ENCODE measurements at regions not wholly inside any gene's neighbourhood (a gene's known extent, or its start where the extent isn't known, plus 50 kb on each side); places are given as distances from the start of the nearest gene placed in this dataset.
"Not testable (repeated sequence)": the region's sequence is repeated elsewhere in the genome, so short reads cannot be mapped to it uniquely, and the experiment has no call there.

DNA sequence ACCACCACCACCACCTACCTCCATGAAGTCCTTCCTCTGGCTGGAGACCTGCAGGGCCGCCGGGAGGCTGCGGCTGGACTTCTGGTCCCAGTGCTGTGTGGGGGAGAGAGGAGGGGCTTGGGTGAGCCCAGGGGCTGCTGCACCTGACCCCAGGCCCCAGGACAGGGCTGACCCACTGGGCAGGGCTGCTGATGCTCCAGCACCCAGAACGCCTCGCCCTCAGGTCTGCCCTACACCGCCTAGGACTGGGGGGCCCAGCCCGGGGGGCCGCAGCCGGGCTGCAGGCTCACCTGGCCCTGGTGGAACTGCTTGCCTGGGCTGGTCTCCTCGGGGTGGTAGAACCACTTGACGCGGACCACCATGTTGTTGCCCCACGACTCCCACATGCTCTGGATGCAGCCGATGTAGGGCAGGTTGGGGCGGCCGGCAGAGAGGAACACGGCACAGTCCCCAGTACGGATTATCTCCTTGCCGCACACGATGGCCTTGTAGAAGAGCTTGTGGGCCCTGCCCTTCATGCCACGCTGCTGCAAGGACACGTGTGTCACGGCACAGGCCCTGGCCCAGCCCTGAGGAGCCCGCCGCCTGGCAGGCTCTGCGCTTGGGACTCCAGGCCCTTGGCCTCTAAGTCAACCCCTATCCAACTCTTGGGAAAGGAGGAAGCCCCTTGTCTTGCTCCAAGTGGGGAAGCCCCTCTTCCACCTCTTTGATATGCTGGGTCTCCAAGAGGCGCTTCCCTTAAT is 429.9 kb upstream of the ZNF722 start:
- DNase-seq; H3K27me3 ChIP-seq; H3K4me1 ChIP-seq (replicated peaks in 1 of 2); intact Hi-C loops (cut with DNase I); H3K27ac ChIP-seq; H3K9me3 ChIP-seq (replicated peaks in 1 of 3); H3K4me3 ChIP-seq; H3K36me3 ChIP-seq (replicated peaks in 1 of 2): not testable (repeated sequence)
- 44 to 91% (median 86%) methylated on average over 1 to 21 of the region's 27 CpGs for WGBS, 4 donors

DNA sequence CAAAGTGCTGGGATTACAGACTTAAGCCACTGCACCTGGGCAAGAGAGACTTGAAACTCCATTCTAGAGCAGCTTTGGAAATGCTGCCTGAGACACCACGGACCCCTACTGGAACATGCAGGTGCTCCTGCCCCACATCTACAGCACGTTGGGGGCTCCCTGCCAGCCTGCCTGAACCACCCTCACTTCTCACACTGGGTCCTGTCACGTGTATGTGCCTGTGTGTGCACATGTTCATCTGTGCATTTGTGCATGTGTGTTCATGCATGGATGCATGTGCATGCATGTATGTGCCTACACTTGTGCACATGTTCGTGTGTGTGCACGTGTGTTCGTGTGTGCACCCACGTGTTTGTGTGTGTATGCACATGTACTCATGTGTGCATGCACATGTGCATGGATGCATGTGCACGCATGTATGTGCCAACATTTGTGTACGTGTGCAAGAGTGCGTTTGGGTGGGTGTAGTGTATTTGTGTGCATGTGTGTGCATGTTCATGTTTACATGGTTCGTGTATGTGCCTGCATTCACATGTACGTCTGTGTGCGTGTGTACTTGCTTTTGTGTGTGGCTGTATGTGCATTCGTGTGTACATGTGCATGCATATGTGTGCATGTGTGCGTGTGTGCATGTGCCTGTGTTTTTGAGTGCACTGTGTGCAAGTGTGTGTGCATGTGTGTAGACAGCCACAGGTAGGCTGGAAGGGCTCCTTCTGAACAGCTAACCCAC is 428.1 kb upstream of the ZNF722 start:
- H3K4me3 ChIP-seq; intact Hi-C loops (cut with DNase I); H3K4me1 ChIP-seq (replicated peaks in 1 of 2); H3K36me3 ChIP-seq (replicated peaks in 1 of 2); H3K9me3 ChIP-seq (replicated peaks in 1 of 3); H3K27me3 ChIP-seq; DNase-seq; H3K27ac ChIP-seq: not testable (repeated sequence)
- WGBS, 4 donors: 73 to 79% (median 75%) methylated on average over 14 to 15 of the region's 15 CpGs

DNA sequence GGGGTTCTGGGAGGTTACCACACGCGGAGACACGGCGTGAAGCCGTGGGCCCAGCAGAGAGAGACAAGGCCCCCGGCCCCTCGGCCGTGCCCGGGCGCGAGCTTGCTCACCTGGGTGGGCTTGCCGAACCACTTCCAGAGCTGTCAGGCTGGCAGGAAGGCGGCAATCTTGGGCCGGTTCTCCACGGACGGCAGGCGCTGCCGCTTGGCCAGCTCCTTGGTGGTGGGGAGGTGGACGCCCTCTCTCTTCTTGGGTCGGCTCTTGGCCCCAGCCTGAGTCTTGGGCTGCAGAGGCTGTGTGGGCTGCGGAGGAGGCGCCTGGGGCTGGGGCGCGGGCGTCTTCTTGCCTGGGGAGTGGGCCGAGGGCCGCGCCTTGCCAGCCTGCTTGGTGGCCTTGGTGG is 426.5 kb upstream of the ZNF722 start:
- WGBS, 4 donors: 87 to 92% (median 91%) methylated on average over 21 to 28 of the region's 28 CpGs
- H3K9me3 ChIP-seq (replicated peaks in 1 of 3); intact Hi-C loops (cut with DNase I): not testable (repeated sequence)

DNA sequence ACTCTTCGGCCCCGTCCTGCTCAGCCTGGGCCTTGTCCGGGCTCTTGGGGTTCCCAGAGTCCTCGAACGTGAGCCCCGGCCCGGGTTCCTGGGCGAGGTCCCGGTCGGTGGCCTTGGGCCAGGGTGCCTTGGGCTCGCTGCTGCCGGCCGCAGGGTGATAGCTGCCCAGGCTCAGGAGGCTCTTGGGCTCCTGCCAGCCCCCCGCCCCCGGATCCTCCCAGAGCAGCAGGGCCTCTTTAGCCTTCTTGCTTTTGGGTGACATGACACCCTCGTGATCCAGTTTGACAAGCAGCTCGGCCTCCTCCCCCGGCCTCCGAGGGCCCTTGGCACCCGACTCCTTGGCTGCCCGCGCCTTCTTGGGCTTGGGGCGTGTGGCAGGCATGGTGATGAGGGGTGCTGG is 425.7 kb upstream of the ZNF722 start:
- H3K27me3 ChIP-seq; H3K9me3 ChIP-seq (replicated peaks in 1 of 3); H3K4me3 ChIP-seq; H3K36me3 ChIP-seq (replicated peaks in 1 of 2); H3K4me1 ChIP-seq (replicated peaks in 1 of 2); intact Hi-C loops (cut with DNase I); DNase-seq; H3K27ac ChIP-seq: not testable (repeated sequence)
- WGBS, 4 donors: 71 to 90% (median 84%) methylated on average over 11 to 23 of the region's 23 CpGs

More for the DNA sequence above, 426.5 kb upstream of the ZNF722 start:
- H3K36me3 ChIP-seq (replicated peaks in 1 of 2); H3K4me3 ChIP-seq; H3K27ac ChIP-seq; DNase-seq; H3K27me3 ChIP-seq; H3K4me1 ChIP-seq (replicated peaks in 1 of 2): not testable (repeated sequence)

DNA sequence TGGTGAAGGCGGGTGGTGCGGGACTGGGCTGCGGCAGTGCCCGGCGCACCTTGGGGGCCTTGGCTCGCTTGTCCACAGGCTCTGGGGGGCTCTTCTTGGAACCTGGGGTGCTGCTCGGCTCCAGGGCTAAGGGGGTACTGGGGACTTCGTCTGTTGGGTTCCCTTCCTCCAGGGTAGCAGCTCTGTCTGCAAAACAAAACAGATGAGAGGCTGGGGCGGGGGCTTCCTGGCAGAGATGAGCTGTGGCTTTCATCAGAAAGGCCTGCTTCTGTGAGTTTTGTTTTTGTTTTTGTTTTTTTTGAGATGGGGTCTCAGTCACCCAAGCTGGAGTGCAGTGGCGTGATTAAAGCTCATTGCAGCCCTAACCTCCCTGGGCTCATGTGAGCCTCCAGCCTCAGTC is 425.2 kb upstream of the ZNF722 start:
- H3K27me3 ChIP-seq; H3K4me3 ChIP-seq; DNase-seq; H3K27ac ChIP-seq; H3K36me3 ChIP-seq (replicated peaks in 1 of 2); H3K9me3 ChIP-seq (replicated peaks in 1 of 3); H3K4me1 ChIP-seq (replicated peaks in 1 of 2); intact Hi-C loops (cut with DNase I): not testable (repeated sequence)
- 51 to 69% (median 63%) methylated on average over 4 to 5 of the region's 10 CpGs for WGBS, 4 donors

DNA sequence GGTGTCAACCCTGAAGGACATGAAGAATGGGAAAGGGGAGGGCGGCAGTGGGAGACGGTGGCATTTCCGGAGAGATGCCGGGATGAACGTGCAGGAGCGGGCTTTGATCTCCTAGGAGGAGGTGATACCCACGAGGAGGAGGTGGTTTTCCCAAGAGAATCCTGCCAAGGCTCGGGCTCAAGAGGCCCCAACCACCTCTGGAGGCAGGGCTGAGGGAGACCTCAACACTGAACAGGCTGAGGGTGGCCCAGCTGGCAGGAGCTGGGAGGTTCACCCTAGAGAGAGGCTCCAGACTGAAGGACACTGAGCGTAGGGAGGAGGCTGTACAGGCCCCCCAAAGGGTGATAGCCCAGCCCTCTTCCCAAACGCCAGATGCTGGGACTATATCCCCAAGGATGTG is 422.2 kb upstream of the ZNF722 start:
- H3K36me3 ChIP-seq (replicated peaks in 1 of 2); H3K9me3 ChIP-seq (replicated peaks in 1 of 3); DNase-seq; H3K27me3 ChIP-seq; intact Hi-C loops (cut with DNase I); H3K4me3 ChIP-seq; H3K4me1 ChIP-seq (replicated peaks in 1 of 2); H3K27ac ChIP-seq: not testable (repeated sequence)
- 79 to 85% (median 81%) methylated on average over 9 to 10 of the region's 10 CpGs for WGBS, 4 donors

DNA sequence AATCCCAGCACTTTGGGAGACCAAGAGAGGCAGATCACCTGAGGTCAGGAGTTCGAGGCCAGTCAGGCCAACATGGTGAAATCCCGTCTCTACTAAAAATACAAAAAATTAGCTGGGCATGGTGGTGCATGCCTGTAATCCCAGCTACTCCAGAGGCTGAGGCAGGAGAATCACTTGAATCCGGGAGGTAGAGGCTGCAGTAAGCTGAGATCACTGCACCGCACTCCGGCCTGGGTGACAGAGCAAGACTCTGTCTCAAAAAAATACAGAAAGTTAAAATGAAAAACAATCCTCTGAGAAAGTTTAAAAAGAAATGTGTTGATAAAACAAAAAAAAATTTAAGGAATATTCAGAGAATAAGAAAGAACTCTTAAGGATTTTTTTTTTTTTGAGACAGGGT is 421.6 kb upstream of the ZNF722 start:
- DNase-seq; H3K4me1 ChIP-seq (replicated peaks in 1 of 2); H3K27me3 ChIP-seq; H3K36me3 ChIP-seq (replicated peaks in 1 of 2); H3K27ac ChIP-seq; H3K9me3 ChIP-seq (replicated peaks in 1 of 3); H3K4me3 ChIP-seq; intact Hi-C loops (cut with DNase I): not testable (repeated sequence)
- 68 to 91% (median 82%) methylated on average over 2 to 5 of the region's 5 CpGs for WGBS, 4 donors

DNA sequence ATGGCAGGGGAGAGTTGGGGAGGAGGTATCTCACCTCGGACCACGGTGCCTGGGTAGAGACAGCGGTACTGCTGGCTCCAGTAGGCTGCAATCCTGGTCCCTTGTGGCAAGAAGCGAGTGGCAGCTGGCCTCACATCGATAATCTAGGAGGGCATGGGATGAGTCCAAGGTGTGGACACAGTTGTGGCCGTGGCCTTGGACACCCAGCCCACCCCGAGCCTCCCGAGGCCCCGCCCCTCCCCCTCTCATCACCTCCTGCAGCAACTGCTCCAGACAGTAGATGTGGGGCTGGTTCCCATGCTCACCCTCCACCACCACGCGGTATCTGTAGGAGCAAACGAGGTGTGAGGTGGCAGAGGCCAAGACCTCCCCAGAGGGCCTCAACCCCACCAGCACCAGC is 418.6 kb upstream of the ZNF722 start:
- intact Hi-C loops (cut with DNase I); DNase-seq; H3K36me3 ChIP-seq (replicated peaks in 1 of 2); H3K4me3 ChIP-seq; H3K27me3 ChIP-seq; H3K27ac ChIP-seq; H3K4me1 ChIP-seq (replicated peaks in 1 of 2); H3K9me3 ChIP-seq (replicated peaks in 1 of 3): not testable (repeated sequence)
- WGBS, 4 donors: 77 to 88% (median 78%) methylated on average over 6 to 12 of the region's 12 CpGs

DNA sequence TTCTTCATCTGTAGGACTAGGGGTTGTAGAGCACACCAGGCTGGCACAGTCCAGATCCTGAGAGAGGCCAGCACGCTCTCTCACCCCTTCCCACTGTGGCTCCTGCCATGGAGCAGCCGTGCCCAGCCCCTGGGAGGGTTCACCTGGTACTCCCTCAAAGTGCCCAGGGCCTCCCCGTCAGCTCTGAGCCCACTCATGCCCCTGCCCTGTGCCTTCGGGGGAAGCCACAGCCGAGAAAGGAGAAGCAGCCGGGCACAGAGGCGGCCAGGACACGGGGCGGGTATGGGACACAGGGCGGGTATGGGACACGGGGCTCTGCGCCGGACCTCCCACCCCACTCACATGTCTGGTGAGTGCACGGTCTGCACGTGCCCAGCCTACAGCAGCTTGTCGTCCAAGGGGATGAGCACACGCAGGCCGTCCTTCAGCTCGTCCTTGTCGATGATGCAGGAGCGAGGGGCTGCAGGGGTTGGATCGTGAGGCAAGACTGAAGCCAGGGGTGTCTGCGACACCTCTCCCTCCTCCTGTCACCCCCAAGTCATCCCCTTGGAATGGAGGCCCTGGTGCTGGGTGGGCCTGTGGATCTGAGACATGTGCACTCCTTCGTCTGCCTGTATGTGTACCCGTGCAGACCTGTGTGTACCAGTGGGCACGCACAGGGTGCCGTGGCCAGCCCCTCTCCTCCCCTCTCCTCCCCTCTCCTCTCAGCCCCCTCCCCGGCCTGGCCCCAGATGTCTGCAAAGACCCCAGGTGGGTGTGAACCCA is 417.9 kb upstream of the ZNF722 start:
- DNase-seq; intact Hi-C loops (cut with DNase I); H3K27me3 ChIP-seq; H3K4me3 ChIP-seq; H3K4me1 ChIP-seq (replicated peaks in 1 of 2); H3K36me3 ChIP-seq (replicated peaks in 1 of 2); H3K9me3 ChIP-seq (replicated peaks in 1 of 3); H3K27ac ChIP-seq: not testable (repeated sequence)
- WGBS, 4 donors: 87 to 92% (median 89%) methylated on average over 22 to 25 of the region's 28 CpGs

DNA sequence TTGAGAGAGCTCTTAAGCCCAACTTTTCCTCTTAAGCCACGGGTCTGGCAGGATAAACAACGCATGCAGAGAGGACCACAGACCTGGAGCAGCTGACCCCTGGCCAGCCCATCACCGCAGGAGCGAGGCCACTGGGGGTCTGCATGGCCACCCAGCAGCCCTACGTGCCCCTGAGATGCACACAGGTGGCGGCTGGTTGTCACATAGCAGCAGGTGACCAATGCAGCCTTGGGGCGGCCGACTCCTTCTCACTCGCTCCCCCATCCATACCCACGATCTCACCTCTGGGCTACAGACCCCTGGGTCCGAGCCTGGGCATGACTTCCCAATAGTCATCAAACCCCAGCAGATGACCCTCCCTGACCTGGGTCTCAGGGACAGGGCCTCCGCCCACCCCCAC is 415.9 kb upstream of the ZNF722 start:
- H3K4me1 ChIP-seq (replicated peaks in 1 of 2); H3K27ac ChIP-seq; H3K36me3 ChIP-seq (replicated peaks in 1 of 2); DNase-seq; H3K4me3 ChIP-seq; H3K9me3 ChIP-seq (replicated peaks in 1 of 3); intact Hi-C loops (cut with DNase I); H3K27me3 ChIP-seq: not testable (repeated sequence)
- WGBS, 4 donors: 78 to 91% (median 86%) methylated on average over 3 to 12 of the region's 12 CpGs

Data from adrenal gland (tissue), 9 donors.